ENCODE measurements at regions not wholly inside any gene's neighbourhood (a gene's known extent, or its start where the extent isn't known, plus 50 kb on each side); places are given as distances from the start of the nearest gene placed in this dataset.

- H3K27me3 ChIP-seq, result no peaks in the 10 kb centered on the region
- DNase-seq (no peak), ATAC-seq (no peak)
- H3K27ac ChIP-seq, result no peak overlapping the region
- intact Hi-C loops (cut with DNase I), result no loop called here
- no peaks in the 10 kb centered on the region for H3K4me1 ChIP-seq
- no peaks in the 10 kb centered on the region for H3K9me3 ChIP-seq
- H3K4me3 ChIP-seq, result no peak overlapping the region
- WGBS, 2 donors, result 81 to 85% methylated on average over 5 of the region's 5 CpGs
- no peak for TF ChIP-seq POLR2A (IDR thresholded peaks at IDR 0.05)
- no peak for TF ChIP-seq CTCF (IDR thresholded peaks at IDR 0.05)
- H3K36me3 ChIP-seq (replicated peaks in 1 of 2; ENCODE audit: insufficient read depth in 1 of 2, low read depth in 2 of 2), result no peaks in the 10 kb centered on the region
Observed at GRCh38 chr10:126806991-126807702, 98.1 kb upstream of the DOCK1 start.

- Histone ChIP-seq H3K27ac (no peak overlapping the region), H3K9me3 (no peaks in the 10 kb centered on the region), H3K4me3 (no peak overlapping the region), H3K27me3 (no peaks in the 10 kb centered on the region), H3K4me1 (no peaks in the 10 kb centered on the region), H3K36me3 (replicated peaks in 1 of 2; ENCODE audit: insufficient read depth in 1 of 2, low read depth in 2 of 2) (no peaks in the 10 kb centered on the region)
- WGBS, 2 donors, result 37 to 88% methylated on average over 2 of the region's 2 CpGs
- TF ChIP-seq CTCF (IDR thresholded peaks at IDR 0.05), result no peak
- TF ChIP-seq POLR2A (IDR thresholded peaks at IDR 0.05), result no peak
- intact Hi-C loops (cut with DNase I), result no loop called here
- no peak for DNase-seq
- no peak for ATAC-seq
Observed at GRCh38 chr10:126808103-126808502, 97.1 kb upstream of the DOCK1 start.

GRCh38 chr10:126813432-126813831 lies 91.8 kb upstream of the DOCK1 start:
- intact Hi-C loops (cut with DNase I), result no loop called here
- H3K27ac ChIP-seq, result no peak overlapping the region
- TF ChIP-seq CTCF (IDR thresholded peaks at IDR 0.05) (no peak), POLR2A (IDR thresholded peaks at IDR 0.05) (no peak)
- no peaks in the 10 kb centered on the region for H3K4me1 ChIP-seq
- H3K36me3 ChIP-seq (replicated peaks in 1 of 2; ENCODE audit: insufficient read depth in 1 of 2, low read depth in 2 of 2), result no peaks in the 10 kb centered on the region
- H3K27me3 ChIP-seq, result no peaks in the 10 kb centered on the region
- DNase-seq (no peak), ATAC-seq (no peak)
- H3K4me3 ChIP-seq, result no peak overlapping the region
- 87 to 94% methylated on average over 6 of the region's 6 CpGs for WGBS, 2 donors
- no peaks in the 10 kb centered on the region for H3K9me3 ChIP-seq

DNA sequence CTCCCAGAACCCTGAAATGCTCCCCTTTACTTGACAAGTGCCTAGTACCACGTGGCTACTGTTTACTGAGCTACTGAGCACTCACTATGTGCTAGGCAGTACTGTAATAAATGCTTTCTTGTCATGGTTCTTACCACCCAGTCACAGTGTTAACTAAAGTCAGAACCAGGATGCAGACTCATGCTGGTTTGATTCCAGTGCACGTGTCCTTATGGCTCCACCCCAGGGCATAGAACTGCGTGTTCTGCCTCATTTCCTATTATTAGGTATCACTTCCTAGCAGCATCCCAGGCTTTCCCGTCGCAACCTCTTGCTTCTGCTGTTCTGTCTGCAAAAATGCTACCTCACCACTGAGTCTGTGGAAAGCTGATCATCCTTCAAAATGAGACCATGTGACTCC lies 71.7 kb upstream of the DOCK1 start:
- WGBS, 2 donors, result 71 to 80% methylated on average over 5 of the region's 5 CpGs

More for the DNA sequence above, 71.7 kb upstream of the DOCK1 start:
- Histone ChIP-seq H3K27ac (no peak overlapping the region), H3K36me3 (replicated peaks in 1 of 2; ENCODE audit: insufficient read depth in 1 of 2, low read depth in 2 of 2) (no peaks in the 10 kb centered on the region), H3K9me3 (no peaks in the 10 kb centered on the region), H3K4me3 (no peak overlapping the region), H3K4me1 (peaks cover 8% of the 10 kb centered on the region), H3K27me3 (no peaks in the 10 kb centered on the region)
- intact Hi-C loops (cut with DNase I), result loop anchor here (10.0 kb wide), 1 partner anchor 181 kb away; no protein-coding TSS in a partner anchor
- DNase-seq (no peak), ATAC-seq (no peak)
- TF ChIP-seq POLR2A (IDR thresholded peaks at IDR 0.05) (no peak), CTCF (IDR thresholded peaks at IDR 0.05) (no peak)

Data from body of pancreas (tissue), 4 donors.